ENCODE measurements at regions not wholly inside any gene's neighbourhood (a gene's known extent, or its start where the extent isn't known, plus 50 kb on each side); places are given as distances from the start of the nearest gene placed in this dataset.

DNA sequence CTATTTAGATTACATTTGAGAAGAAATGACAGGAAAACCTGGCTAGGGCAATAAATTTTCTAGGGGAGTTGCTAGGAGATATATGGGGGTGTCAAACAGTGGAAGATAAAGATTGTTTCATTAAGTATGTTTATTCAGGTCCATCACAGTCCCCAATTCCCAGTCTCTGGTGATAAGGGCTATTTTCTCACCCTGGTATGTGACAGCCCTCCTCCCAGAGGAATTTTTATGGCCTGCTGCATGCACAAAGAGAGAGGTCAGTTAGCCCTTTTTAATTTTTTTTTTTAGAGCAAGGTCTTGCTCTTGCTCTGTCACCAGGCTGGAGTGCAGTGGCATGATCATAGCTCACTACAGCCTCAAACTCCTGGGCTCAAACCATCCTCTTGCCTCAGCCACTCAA, 53.6 kb upstream of the ATF7IP2 start:
- H3K27me3 ChIP-seq (ENCODE audit: insufficient read depth): no peaks in the 10 kb centered on the region
- H3K27ac Mint-ChIP-seq: no peak overlapping the region
- H3K9me2 ChIP-seq (ENCODE audit: insufficient read depth): no peaks in the 10 kb centered on the region
- no peaks in the 10 kb centered on the region for H3K4me1 ChIP-seq (ENCODE audit: insufficient read depth)
- H3K4me3 Mint-ChIP-seq: no peak overlapping the region
- TF ChIP-seq, protein P1, sequence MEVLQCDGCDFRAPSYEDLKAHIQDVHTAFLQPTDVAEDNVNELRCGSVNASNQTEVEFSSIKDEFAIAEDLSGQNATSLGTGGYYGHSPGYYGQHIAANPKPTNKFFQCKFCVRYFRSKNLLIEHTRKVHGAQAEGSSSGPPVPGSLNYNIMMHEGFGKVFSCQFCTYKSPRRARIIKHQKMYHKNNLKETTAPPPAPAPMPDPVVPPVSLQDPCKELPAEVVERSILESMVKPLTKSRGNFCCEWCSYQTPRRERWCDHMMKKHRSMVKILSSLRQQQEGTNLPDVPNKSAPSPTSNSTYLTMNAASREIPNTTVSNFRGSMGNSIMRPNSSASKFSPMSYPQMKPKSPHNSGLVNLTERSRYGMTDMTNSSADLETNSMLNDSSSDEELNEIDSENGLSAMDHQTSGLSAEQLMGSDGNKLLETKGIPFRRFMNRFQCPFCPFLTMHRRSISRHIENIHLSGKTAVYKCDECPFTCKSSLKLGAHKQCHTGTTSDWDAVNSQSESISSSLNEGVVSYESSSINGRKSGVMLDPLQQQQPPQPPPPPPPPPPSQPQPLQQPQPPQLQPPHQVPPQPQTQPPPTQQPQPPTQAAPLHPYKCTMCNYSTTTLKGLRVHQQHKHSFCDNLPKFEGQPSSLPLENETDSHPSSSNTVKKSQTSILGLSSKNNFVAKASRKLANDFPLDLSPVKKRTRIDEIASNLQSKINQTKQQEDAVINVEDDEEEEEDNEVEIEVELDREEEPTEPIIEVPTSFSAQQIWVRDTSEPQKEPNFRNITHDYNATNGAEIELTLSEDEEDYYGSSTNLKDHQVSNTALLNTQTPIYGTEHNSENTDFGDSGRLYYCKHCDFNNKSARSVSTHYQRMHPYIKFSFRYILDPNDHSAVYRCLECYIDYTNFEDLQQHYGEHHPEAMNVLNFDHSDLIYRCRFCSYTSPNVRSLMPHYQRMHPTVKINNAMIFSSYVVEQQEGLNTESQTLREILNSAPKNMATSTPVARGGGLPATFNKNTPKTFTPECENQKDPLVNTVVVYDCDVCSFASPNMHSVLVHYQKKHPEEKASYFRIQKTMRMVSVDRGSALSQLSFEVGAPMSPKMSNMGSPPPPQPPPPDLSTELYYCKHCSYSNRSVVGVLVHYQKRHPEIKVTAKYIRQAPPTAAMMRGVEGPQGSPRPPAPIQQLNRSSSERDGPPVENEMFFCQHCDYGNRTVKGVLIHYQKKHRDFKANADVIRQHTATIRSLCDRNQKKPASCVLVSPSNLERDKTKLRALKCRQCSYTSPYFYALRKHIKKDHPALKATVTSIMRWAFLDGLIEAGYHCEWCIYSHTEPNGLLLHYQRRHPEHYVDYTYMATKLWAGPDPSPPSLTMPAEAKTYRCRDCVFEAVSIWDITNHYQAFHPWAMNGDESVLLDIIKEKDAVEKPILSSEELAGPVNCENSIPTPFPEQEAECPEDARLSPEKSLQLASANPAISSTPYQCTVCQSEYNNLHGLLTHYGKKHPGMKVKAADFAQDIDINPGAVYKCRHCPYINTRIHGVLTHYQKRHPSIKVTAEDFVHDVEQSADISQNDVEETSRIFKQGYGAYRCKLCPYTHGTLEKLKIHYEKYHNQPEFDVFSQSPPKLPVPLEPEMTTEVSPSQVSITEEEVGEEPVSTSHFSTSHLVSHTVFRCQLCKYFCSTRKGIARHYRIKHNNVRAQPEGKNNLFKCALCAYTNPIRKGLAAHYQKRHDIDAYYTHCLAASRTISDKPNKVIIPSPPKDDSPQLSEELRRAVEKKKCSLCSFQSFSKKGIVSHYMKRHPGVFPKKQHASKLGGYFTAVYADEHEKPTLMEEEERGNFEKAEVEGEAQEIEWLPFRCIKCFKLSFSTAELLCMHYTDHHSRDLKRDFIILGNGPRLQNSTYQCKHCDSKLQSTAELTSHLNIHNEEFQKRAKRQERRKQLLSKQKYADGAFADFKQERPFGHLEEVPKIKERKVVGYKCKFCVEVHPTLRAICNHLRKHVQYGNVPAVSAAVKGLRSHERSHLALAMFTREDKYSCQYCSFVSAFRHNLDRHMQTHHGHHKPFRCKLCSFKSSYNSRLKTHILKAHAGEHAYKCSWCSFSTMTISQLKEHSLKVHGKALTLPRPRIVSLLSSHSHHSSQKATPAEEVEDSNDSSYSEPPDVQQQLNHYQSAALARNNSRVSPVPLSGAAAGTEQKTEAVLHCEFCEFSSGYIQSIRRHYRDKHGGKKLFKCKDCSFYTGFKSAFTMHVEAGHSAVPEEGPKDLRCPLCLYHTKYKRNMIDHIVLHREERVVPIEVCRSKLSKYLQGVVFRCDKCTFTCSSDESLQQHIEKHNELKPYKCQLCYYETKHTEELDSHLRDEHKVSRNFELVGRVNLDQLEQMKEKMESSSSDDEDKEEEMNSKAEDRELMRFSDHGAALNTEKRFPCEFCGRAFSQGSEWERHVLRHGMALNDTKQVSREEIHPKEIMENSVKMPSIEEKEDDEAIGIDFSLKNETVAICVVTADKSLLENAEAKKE (CRISPR knock-in tag; IDR thresholded peaks at IDR 0.05): no peak
- TF ChIP-seq POLR2AphosphoS5 (IDR thresholded peaks at IDR 0.05; ENCODE audit: low read depth) (no peak), EZH2phosphoT487 (IDR thresholded peaks at IDR 0.05; ENCODE audit: unreplicated experiment) (no peak), JUNB (IDR thresholded peaks at IDR 0.05; ENCODE audit: unreplicated experiment) (no peak), ETS1 (IDR thresholded peaks at IDR 0.05) (no peak), REST (IDR thresholded peaks at IDR 0.05; ENCODE audit: unreplicated experiment) (no peak)
- H3K4me3 ChIP-seq: no peak overlapping the region
- peaks cover 2% of the 10 kb centered on the region for H3K27me3 Mint-ChIP-seq (ENCODE audit: insufficient read depth, low read depth, poor library complexity)
- no peak overlapping the region for H2AFZ ChIP-seq
- H3K36me3 Mint-ChIP-seq (ENCODE audit: low read depth): no peaks in the 10 kb centered on the region
- H3K4me2 ChIP-seq: no peak overlapping the region
- no peak overlapping the region for H3K27ac ChIP-seq (ENCODE audit: low read depth)
- no peaks in the 10 kb centered on the region for H4K20me1 ChIP-seq (replicated peaks; ENCODE audit: insufficient read depth)
- no peaks in the 10 kb centered on the region for H3K4me1 Mint-ChIP-seq
- ATAC-seq (no peak), DNase-seq (ENCODE audit: low spot score) (peak; percentile 25)
- no peaks in the 10 kb centered on the region for H3K36me3 ChIP-seq (ENCODE audit: insufficient read depth)
- no peaks in the 10 kb centered on the region for H3F3A ChIP-seq (replicated peaks; ENCODE audit: low read depth)
- H3K79me2 ChIP-seq (replicated peaks; ENCODE audit: insufficient read depth): no peaks in the 10 kb centered on the region
- peaks cover 5% of the 10 kb centered on the region; the same call in 2 of the 3 replicates for H3K9me3 Mint-ChIP-seq

All from GM23338 (cell line).